GM21717 (cell line): ENCODE measurements at regions not wholly inside any gene's neighbourhood (a gene's known extent, or its start where the extent isn't known, plus 50 kb on each side); places are given as distances from the start of the nearest gene placed in this dataset.

Experiments
- ATAC-seq: cut with Tn5 transposase; IDR thresholded peaks from one replicate; pipeline ENCODE4 v1.9.1; 2021; ENCODE audit warnings: mild to moderate bottlenecking, moderate library complexity; ENCODE audit not compliant: unreplicated experiment

DNA sequence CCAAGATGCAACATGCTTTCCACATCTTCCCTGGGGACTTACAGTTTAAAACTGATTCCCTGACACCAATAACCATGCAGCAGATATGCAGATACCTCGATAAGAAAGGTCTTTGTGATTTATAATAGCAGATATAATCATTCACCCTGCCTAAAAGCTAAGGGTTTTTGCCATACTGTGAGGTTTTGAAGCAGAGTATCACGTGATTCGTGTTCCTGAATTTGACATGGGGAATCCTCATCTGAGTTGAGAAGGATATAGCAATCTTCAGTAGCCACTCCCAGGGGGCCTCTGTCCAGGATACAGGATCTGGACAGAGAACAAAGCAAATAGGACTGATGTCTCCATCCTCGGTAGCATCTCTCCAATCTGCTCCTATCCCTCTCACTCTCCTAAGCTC lies 79.1 kb upstream of the SDK2 start:
- no peak for ATAC-seq

DNA sequence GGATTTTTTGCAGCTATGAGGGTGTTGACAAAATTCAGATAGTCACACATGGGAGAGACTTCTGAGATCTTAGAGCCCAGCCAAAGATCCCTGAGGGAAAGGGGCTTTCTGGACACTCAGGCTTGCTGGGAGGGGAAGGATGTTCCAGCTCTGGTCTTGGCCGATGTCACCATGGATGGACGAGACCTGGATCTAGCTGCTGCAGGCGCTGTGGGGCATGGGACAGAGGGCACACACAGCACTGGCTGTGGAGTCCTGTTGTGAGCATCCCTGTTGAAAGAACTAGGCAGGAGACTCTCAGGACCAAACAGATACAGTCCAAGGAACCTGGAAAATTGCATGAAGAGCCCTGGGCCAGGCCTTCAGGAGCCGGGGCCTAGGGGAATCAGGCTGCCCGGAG lies 80.1 kb upstream of the SDK2 start:
- ATAC-seq, result no peak

DNA sequence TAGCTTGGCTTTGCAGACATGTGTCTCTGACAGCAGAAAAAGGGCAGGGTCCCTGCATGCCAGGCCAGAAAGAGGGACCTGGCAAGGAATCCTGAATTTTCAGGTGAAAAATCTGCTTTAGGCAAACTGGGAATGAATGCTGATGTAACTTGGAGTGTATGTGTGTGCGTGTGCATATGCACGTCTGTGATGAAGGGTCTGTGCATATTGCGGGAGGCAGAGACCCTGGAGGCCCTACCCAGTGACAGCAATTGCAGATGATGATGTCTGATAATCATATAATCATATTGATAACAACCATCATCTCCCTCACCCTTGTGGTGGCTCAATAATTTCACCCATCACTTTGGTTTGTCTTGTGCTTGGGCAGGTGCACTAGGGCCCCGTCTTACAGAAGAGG lies 80.7 kb upstream of the SDK2 start:
- no peak for ATAC-seq

DNA sequence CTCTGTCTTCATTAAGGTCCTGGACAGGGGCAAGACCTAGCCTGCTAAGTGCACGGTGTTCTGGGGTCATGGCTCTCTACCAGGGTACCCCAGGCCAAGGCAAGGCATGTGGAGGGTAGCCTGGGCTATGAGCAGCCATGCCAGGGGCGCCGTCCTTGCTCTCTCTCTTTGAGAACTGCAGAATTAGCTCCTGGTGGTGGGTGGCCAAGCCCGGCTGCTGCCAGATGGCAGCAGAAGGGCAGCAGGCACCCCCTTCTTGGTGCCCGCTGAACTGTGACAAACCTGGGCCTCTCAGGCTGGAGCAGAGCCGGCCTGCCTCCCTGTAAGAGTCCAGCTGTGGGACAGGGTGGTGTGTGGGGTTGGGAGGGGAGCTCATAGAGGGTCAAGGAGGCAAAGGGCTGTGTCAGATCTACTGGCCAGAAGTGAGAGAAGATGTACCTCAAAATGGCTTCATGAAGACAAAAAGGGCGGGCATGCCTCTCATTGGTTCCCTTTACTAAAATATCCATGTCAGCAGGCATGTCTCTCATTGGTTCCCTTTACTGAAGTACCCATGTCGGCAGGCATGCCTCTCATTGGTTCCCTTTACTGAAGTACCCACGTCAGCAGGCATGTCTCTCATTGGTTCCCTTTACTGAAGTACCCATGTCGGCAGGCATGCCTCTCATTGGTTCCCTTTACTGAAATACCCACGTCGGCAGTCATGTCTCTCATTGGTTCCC lies 81.7 kb upstream of the SDK2 start:
- no peak for ATAC-seq

DNA sequence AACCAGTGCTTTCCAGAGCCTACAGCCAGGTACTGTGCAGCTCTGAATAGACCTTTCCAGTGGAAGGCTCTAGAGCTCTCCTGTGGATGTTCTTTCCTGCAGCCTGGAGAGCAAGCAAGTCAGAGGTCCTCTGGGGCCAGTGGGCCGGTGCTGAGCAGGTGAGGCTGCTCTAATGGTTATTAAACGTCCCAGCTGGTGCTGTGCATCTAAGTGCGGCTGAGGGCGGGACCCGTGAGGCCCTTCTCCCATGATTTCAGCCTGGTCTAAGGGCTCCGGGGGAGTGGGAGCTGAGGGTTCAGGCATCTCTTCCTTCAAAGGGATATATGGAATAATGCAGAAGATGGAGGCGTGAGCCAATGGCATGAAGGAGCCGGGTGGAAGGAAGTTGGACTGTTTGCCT lies 83.7 kb upstream of the SDK2 start:
- no peak for ATAC-seq

DNA sequence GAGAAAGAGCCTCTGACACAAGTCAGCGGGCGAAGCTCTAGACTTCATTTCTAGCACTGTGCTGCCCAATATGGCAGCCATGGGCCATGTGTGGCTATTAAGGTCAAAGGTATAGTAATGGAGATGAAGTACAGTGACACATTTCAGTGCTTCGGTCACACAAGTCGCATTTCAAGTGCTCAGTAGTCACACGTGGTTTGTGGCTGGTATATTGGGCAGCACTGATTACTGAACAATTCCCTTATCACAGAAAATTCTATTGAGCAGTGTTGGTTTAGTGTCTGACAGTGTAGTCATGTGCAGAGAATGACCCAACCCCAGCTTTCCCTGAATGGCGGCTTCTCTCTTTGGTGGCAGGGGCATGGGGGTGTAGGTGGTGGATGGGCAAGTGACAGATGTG lies 84.9 kb upstream of the SDK2 start:
- ATAC-seq, result no peak

DNA sequence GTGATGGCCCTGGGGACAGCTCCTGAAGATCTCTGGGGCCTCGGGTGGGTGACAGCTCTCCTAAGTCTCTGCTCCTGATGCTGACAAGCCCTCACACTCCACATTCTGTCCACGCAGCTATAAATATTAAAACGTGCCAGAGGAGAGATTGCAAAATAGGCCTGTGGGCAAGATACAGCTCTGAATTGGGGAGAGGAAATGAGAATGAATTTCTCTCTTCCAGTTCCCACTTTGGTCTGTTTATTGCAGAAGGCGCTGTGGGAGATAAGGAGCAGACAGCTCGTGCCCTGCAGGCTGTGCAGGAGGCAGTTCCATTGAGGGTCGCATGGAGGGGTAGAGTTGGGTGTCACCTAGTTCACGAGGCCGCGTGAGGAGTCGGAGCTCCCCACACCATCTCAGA lies 87.5 kb upstream of the SDK2 start:
- no peak for ATAC-seq

DNA sequence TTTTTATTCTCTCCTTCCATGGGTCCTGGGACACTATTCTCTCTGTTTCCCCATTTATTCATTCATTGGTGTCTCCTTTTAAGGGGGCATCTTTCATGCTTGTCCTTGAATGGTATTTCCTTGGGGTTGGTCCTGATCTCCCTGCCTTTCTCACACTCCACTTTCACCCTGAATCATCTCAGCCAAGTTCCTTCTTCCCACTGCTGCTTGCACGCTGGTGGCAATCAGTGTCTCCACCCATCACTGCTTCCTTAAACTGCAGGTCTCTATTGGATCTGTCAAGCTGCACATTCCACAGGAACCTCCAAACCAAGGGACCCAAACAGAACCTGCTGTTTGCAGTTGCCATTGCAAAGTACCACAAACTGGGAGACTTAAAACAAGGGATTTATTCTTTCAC lies 89.3 kb upstream of the SDK2 start:
- no peak for ATAC-seq

DNA sequence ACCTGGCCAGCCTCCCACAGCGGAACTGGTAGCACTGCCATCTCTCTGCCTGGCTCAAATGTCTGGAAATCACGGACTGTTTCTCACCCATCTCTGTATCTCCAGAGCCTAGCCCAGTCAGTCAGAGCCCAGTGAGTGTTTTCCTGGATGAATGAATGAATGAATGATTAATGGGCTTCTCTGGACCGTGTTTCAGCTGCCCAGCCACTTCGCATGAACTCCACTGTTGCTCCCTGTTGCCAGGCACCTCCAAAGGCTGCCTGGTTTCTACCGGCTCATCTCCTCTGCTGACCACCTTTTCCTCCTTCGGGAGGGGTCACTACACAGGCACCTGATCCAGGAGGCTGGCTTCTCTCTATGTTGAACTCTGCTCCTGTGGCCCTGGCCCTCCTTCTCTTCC lies 91.0 kb upstream of the SDK2 start:
- no peak for ATAC-seq

DNA sequence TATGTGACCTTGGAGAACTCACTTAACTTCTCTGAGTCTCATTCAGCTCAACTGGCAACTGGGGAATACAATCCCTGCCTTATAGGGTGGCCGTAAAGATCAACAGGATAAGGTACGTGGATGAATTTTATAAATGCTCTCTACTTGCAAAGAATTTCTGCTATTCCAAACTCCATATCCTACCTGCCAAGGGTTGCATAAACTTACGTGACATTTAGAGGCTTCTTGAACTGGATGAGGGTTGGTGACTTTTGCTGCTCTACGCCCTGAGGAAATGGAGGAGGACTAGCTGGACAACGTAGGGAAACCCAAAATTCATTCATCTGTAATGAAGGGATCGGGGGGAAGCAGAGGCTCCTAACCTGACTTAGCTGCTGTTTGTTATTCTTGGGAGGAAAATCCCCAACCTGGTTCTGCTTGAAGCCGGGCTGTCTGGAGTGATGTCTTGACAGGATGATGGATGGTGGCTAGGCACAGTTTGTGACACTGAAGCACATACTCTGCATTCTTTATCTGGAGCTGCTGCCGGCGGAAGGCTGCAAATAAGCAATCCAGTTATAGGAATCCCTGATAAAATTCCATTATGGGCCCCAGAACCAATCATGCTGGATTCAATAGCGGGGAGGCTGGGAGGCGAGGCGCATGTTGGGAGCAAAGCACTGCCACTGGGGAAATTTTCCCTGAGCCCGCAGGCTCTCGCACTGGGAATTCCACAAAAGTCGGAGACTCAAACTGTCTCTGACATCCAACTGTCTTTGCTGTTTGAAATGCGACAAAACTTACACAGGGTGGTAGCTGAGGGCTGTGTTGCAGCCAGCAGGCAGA lies 94.7 kb upstream of the SDK2 start:
- no peak for ATAC-seq

DNA sequence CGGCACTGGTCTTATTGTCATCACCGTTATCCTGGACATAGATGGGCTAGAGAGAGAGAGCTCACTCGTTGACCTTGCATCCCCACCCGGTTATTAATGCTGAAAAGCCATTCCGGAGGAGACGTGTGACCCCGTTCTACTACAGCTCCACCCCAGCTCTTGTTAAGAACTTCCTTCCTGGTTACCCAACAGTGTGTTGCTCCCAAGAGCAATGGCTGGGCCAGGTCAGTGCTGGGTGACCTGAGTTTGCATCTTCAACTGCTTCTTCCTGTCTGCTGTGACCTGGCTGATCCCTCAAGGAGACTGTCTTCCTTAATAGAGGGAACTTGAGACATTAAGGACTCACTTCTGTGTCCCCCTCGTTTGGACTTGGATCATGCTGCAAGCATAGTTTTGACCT lies 96.1 kb upstream of the SDK2 start:
- no peak for ATAC-seq

DNA sequence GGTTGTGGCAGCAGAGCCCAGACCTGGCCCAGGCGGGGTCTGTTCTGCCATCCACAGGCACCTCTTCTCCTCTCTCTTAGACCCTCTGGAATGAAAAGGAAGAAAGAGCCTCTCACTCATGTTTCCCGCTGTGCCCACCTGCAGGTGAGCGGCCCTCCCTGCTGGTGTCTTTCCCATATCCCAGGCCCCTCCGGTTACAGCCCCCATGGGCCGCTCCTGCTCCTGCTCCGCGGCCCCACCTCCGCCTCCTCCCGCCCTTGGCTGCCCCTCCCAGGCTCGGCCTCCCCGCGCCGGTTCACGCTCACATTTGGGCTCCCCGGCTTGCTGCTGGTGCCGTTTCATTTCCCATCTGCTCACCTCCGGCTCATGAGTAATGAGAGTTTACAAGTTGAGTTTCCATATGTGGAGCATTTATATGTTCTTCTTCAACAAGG lies 98.7 kb upstream of the SDK2 start:
- no peak for ATAC-seq

DNA sequence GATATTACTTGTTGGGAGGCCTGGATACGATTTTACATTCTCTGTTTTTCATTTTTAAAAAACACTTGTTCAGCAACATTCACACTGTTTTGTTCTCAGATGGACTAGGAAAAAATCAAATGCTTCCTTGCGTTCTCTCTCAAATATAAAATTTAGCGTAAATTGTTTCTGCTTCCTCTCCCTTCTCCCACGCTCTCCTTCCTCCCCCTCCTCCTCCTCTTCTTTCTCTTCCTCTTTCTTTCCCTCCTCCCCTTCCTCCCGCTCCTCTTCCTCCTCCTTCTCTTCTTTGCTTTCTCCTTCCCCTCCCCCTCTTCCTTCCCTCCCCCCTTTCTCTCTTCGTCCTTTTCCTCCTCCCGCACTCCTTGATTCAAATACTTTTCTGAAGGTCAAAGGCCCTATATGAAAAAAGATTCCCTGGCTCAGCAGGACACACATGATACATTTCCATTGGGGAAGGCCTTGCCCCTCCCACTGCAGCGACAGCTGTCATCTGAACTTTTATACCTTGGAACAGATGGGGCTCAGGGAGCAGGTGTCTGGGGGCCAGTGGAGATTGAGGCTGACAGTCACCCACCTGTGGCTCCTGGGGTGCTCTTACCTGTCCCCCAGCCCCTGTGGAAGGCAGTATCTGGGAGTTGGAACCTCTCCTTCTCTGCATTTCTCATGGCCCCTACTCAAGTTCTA lies 99.4 kb upstream of the SDK2 start:
- no peak for ATAC-seq

DNA sequence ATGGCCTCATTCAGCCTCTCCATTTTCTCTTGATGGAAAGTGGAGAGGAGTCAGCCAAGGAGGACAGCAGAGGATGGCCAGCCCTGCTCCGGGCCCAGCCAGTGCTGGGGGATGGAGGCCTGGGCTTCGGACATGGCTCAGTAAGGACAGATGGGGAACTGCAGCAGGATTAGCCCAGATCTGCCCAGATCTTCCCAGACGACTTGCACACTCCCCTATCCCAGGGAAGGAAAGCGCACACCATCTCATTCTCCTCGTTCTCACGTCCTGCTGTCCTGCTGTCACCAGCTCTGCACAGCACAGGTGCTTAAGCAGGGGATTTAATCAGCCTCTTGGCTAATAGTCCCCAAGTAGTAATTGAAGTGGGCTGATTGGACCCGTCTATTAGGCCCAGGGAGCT lies 100.2 kb upstream of the SDK2 start:
- no peak for ATAC-seq

DNA sequence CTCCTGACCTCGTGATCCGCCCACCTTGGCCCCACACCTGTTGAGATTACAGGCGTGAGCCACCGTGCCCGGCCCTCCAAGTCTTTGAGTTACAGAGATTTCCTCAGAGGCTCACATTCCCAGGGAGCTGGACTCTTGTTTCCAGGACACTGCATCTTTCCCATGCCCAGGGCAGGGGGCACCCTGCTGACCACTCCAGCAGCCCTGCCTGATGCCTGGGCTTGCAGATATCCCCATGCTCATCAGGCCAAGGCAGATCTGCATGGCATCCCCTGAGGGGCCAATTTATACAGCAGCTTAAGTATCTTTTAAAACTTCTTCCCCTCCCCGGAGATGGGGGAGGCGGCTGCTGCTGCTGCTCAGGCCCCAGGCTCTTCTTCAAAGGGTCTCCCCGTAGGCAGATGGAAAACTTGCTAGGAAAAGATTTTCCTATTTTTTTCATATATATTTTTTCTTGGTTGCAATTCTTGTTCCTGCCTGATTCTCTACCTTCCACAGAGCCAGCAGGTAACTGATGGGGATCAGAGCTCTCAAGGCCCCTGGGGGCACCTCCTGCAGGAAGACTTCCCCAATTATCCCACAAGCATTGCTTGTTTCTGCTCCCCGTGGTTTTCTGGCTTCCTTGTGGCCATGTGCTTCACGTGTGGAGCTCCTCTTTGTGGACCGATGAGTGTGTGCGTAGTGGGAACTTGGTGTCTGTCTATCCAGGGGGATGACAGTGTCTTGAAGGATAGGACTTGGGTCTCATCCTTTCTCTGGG lies 102.2 kb upstream of the SDK2 start:
- ATAC-seq, result no peak

DNA sequence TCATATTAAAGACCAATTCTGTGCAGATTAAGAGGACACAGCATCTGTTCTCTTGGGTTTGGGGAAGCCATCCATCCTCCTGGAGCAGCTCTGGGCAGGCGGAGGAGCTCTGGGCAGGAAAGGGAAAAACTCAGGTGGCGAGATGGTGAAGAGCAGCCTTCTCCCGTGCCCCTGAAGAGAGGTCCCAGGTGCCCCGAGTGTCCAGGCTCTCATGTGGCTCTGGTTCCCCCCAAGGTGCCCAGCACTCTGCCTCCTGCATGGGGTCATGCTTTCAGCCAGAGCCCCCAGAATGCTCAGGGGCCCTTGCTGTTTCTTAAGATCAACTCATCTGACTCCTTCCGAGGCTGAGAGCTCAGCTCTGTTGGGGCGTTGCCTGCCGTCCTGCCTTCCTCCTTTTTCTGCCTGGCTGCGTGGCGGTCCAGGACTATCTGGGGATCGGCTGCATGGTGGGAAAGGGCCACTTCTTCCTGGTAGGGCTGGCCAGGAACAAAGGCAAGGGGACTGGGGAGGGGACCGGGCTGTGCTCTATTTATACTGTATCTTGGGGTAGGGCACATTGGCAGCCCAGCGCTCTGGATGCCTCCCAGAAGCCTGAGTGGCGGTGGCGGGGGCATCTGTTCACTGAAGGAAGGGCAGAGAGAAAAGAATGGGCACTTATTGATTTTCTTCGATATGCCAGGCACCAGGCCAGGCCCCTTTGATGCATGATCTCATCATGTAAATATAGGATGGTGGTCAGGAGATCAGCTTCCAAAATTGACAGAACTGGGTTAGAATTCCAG lies 103.2 kb upstream of the SDK2 start:
- no peak for ATAC-seq

DNA sequence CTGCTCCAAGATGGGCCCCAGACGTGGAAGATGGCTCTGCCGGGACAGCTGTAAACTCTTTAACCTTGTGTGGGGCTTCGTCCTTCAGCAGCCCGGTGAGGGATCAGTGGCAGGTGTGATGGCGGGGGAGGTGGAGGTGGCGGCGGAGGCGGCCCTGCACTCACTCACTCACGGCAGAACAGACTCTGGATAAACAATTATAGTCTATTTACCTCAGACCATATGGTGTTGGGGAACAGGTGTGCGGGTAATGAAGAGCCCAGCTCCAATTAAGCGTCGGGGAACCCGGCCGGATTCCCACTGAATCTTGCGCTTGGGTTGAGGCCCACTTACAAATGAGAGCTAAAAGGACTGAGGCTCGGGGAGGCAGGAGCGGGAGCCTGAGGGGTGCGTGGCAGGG lies 104.3 kb upstream of the SDK2 start:
- no peak for ATAC-seq

DNA sequence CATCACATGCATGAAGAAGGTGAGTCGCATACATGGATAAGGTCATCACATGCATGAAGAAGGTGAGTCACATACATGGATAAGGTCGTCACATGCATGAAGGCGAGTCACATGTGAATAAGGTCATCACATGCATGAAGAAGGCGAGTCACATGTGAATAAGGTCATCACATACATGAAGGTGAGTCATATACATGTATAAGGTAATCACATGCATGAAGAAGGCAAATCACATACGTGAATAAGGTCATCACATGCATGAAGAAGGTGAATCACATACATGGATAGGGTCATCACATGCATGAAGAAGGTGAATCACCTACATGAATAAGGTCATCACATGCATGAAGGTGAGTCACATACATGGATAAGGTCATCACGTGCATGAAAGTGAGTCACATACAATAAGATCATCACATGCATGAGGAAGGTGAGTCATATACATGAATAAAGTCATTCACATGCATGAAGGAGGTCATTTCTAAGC lies 105.1 kb upstream of the SDK2 start:
- no peak for ATAC-seq

DNA sequence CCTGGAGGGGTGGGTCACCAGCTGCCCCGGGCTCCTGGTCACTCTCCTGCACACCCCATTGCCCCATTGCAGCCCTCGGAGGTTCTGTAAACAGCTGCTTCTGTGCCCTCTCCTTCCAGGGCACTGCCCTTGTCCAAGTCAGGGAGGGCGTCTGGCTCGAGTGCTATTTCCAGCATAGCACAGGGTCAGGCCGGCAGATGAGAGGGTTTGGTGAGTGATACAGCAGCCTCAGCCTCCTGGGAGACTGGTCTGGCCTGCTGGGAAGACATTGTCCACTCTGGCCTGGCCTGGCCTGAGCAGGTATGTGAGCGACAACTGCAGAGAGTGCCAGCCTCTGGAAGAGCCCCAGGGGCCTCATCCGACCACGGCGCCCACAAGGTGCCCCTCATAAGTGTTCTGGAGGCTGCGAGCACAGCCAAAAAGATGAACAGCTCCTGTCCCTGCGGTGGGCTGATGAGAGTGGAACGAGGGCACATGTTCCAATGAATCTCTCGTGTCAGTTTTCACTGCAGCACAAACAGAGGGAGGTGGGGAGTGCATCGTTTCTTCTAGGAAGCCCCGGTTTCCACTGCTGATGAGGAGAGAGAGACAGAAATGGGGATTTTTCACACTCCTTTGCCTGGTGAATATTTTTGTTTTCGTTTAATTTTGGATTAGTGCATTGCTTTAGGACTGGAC lies 105.8 kb upstream of the SDK2 start:
- no peak for ATAC-seq

DNA sequence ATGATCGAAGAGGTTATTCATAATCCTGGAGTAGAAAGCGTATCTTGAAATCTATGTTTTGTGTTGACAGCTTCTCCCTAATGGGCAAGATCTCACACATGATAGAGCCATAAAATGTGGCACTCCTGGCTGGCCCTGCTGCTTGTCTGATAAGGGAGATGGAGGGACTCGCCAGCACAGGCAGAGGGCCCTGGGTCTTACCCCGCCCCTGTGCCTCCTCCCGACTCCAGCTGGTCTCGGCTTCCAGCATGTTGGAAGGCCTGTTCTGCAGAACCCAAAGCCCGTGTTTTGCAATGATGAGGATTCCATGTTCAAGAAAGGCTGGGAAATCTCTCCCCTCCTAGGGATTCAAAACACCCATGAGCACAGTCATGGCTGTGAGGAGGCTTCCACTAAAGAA lies 106.7 kb upstream of the SDK2 start:
- no peak for ATAC-seq
